GM19023 (cell line): ENCODE measurements at regions not wholly inside any gene's neighbourhood (a gene's known extent, or its start where the extent isn't known, plus 50 kb on each side); places are given as distances from the start of the nearest gene placed in this dataset.

Source experiments
- ATAC-seq: cut with Tn5 transposase; IDR thresholded peaks from one replicate; pipeline ENCODE4 v1.9.1; 2021; ENCODE audit warnings: mild to moderate bottlenecking, moderate library complexity; ENCODE audit not compliant: unreplicated experiment

- ATAC-seq: no peak
Observed at GRCh38 chr20:50242548-50242862, 51.9 kb downstream of the CEBPB start.

GRCh38 chr20:50242863-50243609, 52.4 kb downstream of the CEBPB start:
- no peak for ATAC-seq

GRCh38 chr20:50243610-50244351, 53.2 kb downstream of the CEBPB start:
- no peak for ATAC-seq

- no peak for ATAC-seq
Observed at GRCh38 chr20:50244352-50245149, 53.9 kb downstream of the CEBPB start.

GRCh38 chr20:50245498-50246366, 55.1 kb downstream of the CEBPB start:
- ATAC-seq: no peak

GRCh38 chr20:50246367-50247195, 56.0 kb downstream of the CEBPB start:
- no peak for ATAC-seq

GRCh38 chr20:50247196-50248094, 56.8 kb downstream of the CEBPB start:
- no peak for ATAC-seq

GRCh38 chr20:50248104-50248641, 57.5 kb downstream of the CEBPB start:
- ATAC-seq: no peak

GRCh38 chr20:50249447-50250388, 59.1 kb downstream of the CEBPB start:
- no peak for ATAC-seq

- ATAC-seq: no peak
Observed at GRCh38 chr20:50250679-50251382, 60.2 kb downstream of the CEBPB start.

GRCh38 chr20:50251383-50251748, 60.7 kb downstream of the CEBPB start:
- no peak for ATAC-seq

GRCh38 chr20:50251992-50252511, 61.4 kb downstream of the CEBPB start:
- no peak for ATAC-seq

GRCh38 chr20:50252701-50253100, 62.1 kb downstream of the CEBPB start:
- ATAC-seq: no peak

GRCh38 chr20:50253101-50253500, 62.5 kb downstream of the CEBPB start:
- no peak for ATAC-seq

- ATAC-seq: no peak
Observed at GRCh38 chr20:50254466-50255079, 63.9 kb downstream of the CEBPB start.

- ATAC-seq: no peak
Observed at GRCh38 chr20:50256577-50256976, 65.9 kb downstream of the CEBPB start.
